T-helper 17 cell (primary cell): ENCODE measurements at regions not wholly inside any gene's neighbourhood (a gene's known extent, or its start where the extent isn't known, plus 50 kb on each side); places are given as distances from the start of the nearest gene placed in this dataset.

Experiments
- ATAC-seq: fragments of 150-1000 bp; cut with Tn5 transposase; 2 replicates; pipeline ENCODE4 v1.10.0; 2021; ENCODE audit warnings: mild to moderate bottlenecking, moderate library complexity
- DNase-seq, 3 donors: peaks; one replicate each; pipeline versions ENCODE4 v3.0.0 to v3.0.0-alpha.2; 2020 to 2021
- H3K9me3 ChIP-seq: one replicate; pipeline ENCODE4 v1.7.0; 2013; ENCODE audit warnings: low read length, mild to moderate bottlenecking; ENCODE audit not compliant: control insufficient read depth, poor library complexity, severe bottlenecking
- H3K27ac Mint-ChIP-seq: one replicate; pipeline ENCODE4 v1.8.0; 2022; ENCODE audit warnings: mild to moderate bottlenecking, moderate library complexity, mixed read lengths
- H3K27me3 Mint-ChIP-seq: one replicate; pipeline ENCODE4 v1.8.0; 2022; ENCODE audit warnings: mixed read lengths
- H3K36me3 Mint-ChIP-seq: one replicate; pipeline ENCODE4 v1.8.0; 2022; ENCODE audit warnings: low read depth, mixed read lengths
- H3K4me1 Mint-ChIP-seq: one replicate; pipeline ENCODE4 v1.8.0; 2022; ENCODE audit warnings: mild to moderate bottlenecking, mixed read lengths
- H3K4me3 Mint-ChIP-seq: one replicate; pipeline ENCODE4 v1.8.0; 2022; ENCODE audit warnings: mild to moderate bottlenecking, moderate library complexity, mixed read lengths

- Mint-ChIP-seq H3K4me3 (no peak overlapping the region), H3K36me3 (no peaks in the 10 kb centered on the region), H3K4me1 (no peaks in the 10 kb centered on the region), H3K27ac (no peak overlapping the region), H3K27me3 (no peaks in the 10 kb centered on the region)
- no peak for ATAC-seq
- DNase-seq = no peak
- no peaks in the 10 kb centered on the region for H3K9me3 ChIP-seq
These were observed 379.1 kb upstream of the TEX13C start for GRCh38 chrX:124940531-124940930.

GRCh38 chrX:124954402-124954801 lies 365.3 kb upstream of the TEX13C start:
- ATAC-seq (no peak), DNase-seq (no peak)
- H3K36me3 Mint-ChIP-seq = no peaks in the 10 kb centered on the region
- H3K27me3 Mint-ChIP-seq = peaks cover 5% of the 10 kb centered on the region
- no peaks in the 10 kb centered on the region for H3K4me1 Mint-ChIP-seq
- no peak overlapping the region for H3K27ac Mint-ChIP-seq
- no peaks in the 10 kb centered on the region for H3K9me3 ChIP-seq
- H3K4me3 Mint-ChIP-seq = no peak overlapping the region

- no peaks in the 10 kb centered on the region for H3K9me3 ChIP-seq
- Mint-ChIP-seq H3K27ac (no peak overlapping the region), H3K4me1 (no peaks in the 10 kb centered on the region), H3K36me3 (no peaks in the 10 kb centered on the region), H3K27me3 (no peaks in the 10 kb centered on the region), H3K4me3 (no peak overlapping the region)
- no peak for ATAC-seq
- DNase-seq = no peak
These were observed 359.2 kb upstream of the TEX13C start for GRCh38 chrX:124960454-124960853.

- H3K36me3 Mint-ChIP-seq = peaks cover 3% of the 10 kb centered on the region
- H3K9me3 ChIP-seq = no peaks in the 10 kb centered on the region
- no peak for ATAC-seq
- H3K4me3 Mint-ChIP-seq = no peak within 1 kb of the TSS
- no peaks in the 10 kb centered on the region for H3K27me3 Mint-ChIP-seq
- no peaks in the 10 kb centered on the region for H3K4me1 Mint-ChIP-seq
- DNase-seq = no peak
- no peak within 1 kb of the TSS for H3K27ac Mint-ChIP-seq
These were observed 356.0 kb upstream of the TEX13C start, which contains the start of gene TENM1 for GRCh38 chrX:124963717-124964116. TENM1 (minus strand) TSS chrX:124963817.

GRCh38 chrX:124975456-124975855 lies 344.2 kb upstream of the TEX13C start:
- Mint-ChIP-seq H3K27me3 (no peaks in the 10 kb centered on the region), H3K27ac (no peak overlapping the region), H3K36me3 (no peaks in the 10 kb centered on the region), H3K4me3 (no peak overlapping the region), H3K4me1 (no peaks in the 10 kb centered on the region)
- no peaks in the 10 kb centered on the region for H3K9me3 ChIP-seq
- ATAC-seq (no peak), DNase-seq (no peak)

GRCh38 chrX:124981420-124981819 lies 338.3 kb upstream of the TEX13C start:
- Mint-ChIP-seq H3K27me3 (no peaks in the 10 kb centered on the region), H3K4me3 (no peak overlapping the region), H3K36me3 (no peaks in the 10 kb centered on the region), H3K27ac (no peak overlapping the region), H3K4me1 (no peaks in the 10 kb centered on the region)
- ATAC-seq (no peak), DNase-seq (no peak)
- H3K9me3 ChIP-seq = no peaks in the 10 kb centered on the region

GRCh38 chrX:124984140-124984813 lies 335.4 kb upstream of the TEX13C start:
- H3K27ac Mint-ChIP-seq = no peak overlapping the region
- no peaks in the 10 kb centered on the region for H3K27me3 Mint-ChIP-seq
- ATAC-seq (no peak), DNase-seq (no peak)
- no peaks in the 10 kb centered on the region for H3K9me3 ChIP-seq
- H3K4me1 Mint-ChIP-seq = no peaks in the 10 kb centered on the region
- no peaks in the 10 kb centered on the region for H3K36me3 Mint-ChIP-seq
- no peak overlapping the region for H3K4me3 Mint-ChIP-seq

GRCh38 chrX:124986284-124986683 lies 333.4 kb upstream of the TEX13C start:
- H3K9me3 ChIP-seq = no peaks in the 10 kb centered on the region
- DNase-seq (no peak), ATAC-seq (no peak)
- Mint-ChIP-seq H3K4me3 (no peak overlapping the region), H3K36me3 (no peaks in the 10 kb centered on the region), H3K27ac (no peak overlapping the region), H3K27me3 (no peaks in the 10 kb centered on the region), H3K4me1 (no peaks in the 10 kb centered on the region)

- no peak for ATAC-seq
- peaks cover 2% of the 10 kb centered on the region for H3K36me3 Mint-ChIP-seq
- H3K9me3 ChIP-seq = no peaks in the 10 kb centered on the region
- no peak overlapping the region for H3K27ac Mint-ChIP-seq
- no peaks in the 10 kb centered on the region for H3K4me1 Mint-ChIP-seq
- H3K27me3 Mint-ChIP-seq = no peaks in the 10 kb centered on the region
- DNase-seq = no peak
- H3K4me3 Mint-ChIP-seq = no peak overlapping the region
These were observed 325.9 kb upstream of the TEX13C start for GRCh38 chrX:124993735-124994134.

- no peak overlapping the region for H3K4me3 Mint-ChIP-seq
- H3K27me3 Mint-ChIP-seq = no peaks in the 10 kb centered on the region
- ATAC-seq (no peak), DNase-seq (no peak)
- no peaks in the 10 kb centered on the region for H3K9me3 ChIP-seq
- H3K27ac Mint-ChIP-seq = no peak overlapping the region
- no peaks in the 10 kb centered on the region for H3K4me1 Mint-ChIP-seq
- H3K36me3 Mint-ChIP-seq = peaks cover 2% of the 10 kb centered on the region
These were observed 325.3 kb upstream of the TEX13C start for GRCh38 chrX:124994404-124994803.

GRCh38 chrX:125003746-125004446 lies 315.8 kb upstream of the TEX13C start:
- no peak for DNase-seq
- H3K9me3 ChIP-seq = no peaks in the 10 kb centered on the region
- Mint-ChIP-seq H3K36me3 (no peaks in the 10 kb centered on the region), H3K27ac (no peak overlapping the region), H3K4me3 (no peak overlapping the region), H3K27me3 (no peaks in the 10 kb centered on the region), H3K4me1 (no peaks in the 10 kb centered on the region)
- no peak for ATAC-seq

- no peaks in the 10 kb centered on the region for H3K36me3 Mint-ChIP-seq
- H3K27ac Mint-ChIP-seq = no peak overlapping the region
- DNase-seq = no peak
- no peaks in the 10 kb centered on the region for H3K4me1 Mint-ChIP-seq
- H3K27me3 Mint-ChIP-seq = no peaks in the 10 kb centered on the region
- no peak overlapping the region for H3K4me3 Mint-ChIP-seq
- no peaks in the 10 kb centered on the region for H3K9me3 ChIP-seq
- ATAC-seq = no peak
These were observed 314.9 kb upstream of the TEX13C start for GRCh38 chrX:125004799-125005198.

GRCh38 chrX:125005863-125006262 lies 313.8 kb upstream of the TEX13C start:
- H3K4me1 Mint-ChIP-seq = no peaks in the 10 kb centered on the region
- no peak overlapping the region for H3K27ac Mint-ChIP-seq
- H3K9me3 ChIP-seq = no peaks in the 10 kb centered on the region
- no peak for ATAC-seq
- H3K4me3 Mint-ChIP-seq = no peak overlapping the region
- H3K27me3 Mint-ChIP-seq = no peaks in the 10 kb centered on the region
- no peak for DNase-seq
- H3K36me3 Mint-ChIP-seq = no peaks in the 10 kb centered on the region

GRCh38 chrX:125006704-125007103 lies 313.0 kb upstream of the TEX13C start:
- Mint-ChIP-seq H3K4me3 (no peak overlapping the region), H3K4me1 (no peaks in the 10 kb centered on the region), H3K27ac (no peak overlapping the region), H3K36me3 (no peaks in the 10 kb centered on the region), H3K27me3 (no peaks in the 10 kb centered on the region)
- H3K9me3 ChIP-seq = no peaks in the 10 kb centered on the region
- no peak for DNase-seq
- ATAC-seq = no peak
